NCI-H1694 (cell line): ENCODE measurements at regions not wholly inside any gene's neighbourhood (a gene's known extent, or its start where the extent isn't known, plus 50 kb on each side); places are given as distances from the start of the nearest gene placed in this dataset.

ENCODE experiments used
- DNase-seq: peaks from one replicate; lab custom pipeline; 2025; lab: John Stamatoyannopoulos, UW

GRCh38 chr13:111644750-111645149 is 324.3 kb downstream of the TEX29 start:
- DNase-seq, result no peak

GRCh38 chr13:111645198-111645597 is 324.8 kb downstream of the TEX29 start:
- DNase-seq, result no peak

- DNase-seq, result no peak
These were observed 325.4 kb downstream of the TEX29 start for GRCh38 chr13:111645598-111646455.

- DNase-seq, result no peak
These were observed 326.0 kb downstream of the TEX29 start for GRCh38 chr13:111646456-111646855.

- DNase-seq, result no peak
These were observed 328.4 kb downstream of the TEX29 start for GRCh38 chr13:111648885-111649284.

- no peak for DNase-seq
These were observed 330.2 kb downstream of the TEX29 start for GRCh38 chr13:111650626-111651025.

- DNase-seq, result no peak
These were observed 332.2 kb downstream of the TEX29 start for GRCh38 chr13:111652676-111653075.

GRCh38 chr13:111654531-111654930 is 334.1 kb downstream of the TEX29 start:
- no peak for DNase-seq

- no peak for DNase-seq
These were observed 336.0 kb downstream of the TEX29 start for GRCh38 chr13:111656439-111656838.

GRCh38 chr13:111657013-111657412 is 336.6 kb downstream of the TEX29 start:
- DNase-seq, result no peak

GRCh38 chr13:111658145-111659100 is 338.0 kb downstream of the TEX29 start:
- no peak for DNase-seq

GRCh38 chr13:111659219-111659775 is 338.9 kb downstream of the TEX29 start:
- no peak for DNase-seq

GRCh38 chr13:111659842-111660241 is 339.4 kb downstream of the TEX29 start:
- DNase-seq, result no peak

GRCh38 chr13:111661052-111661451 is 340.6 kb downstream of the TEX29 start:
- DNase-seq, result no peak

GRCh38 chr13:111661776-111662175 is 341.3 kb downstream of the TEX29 start:
- no peak for DNase-seq

GRCh38 chr13:111662451-111662850 is 342.0 kb downstream of the TEX29 start:
- DNase-seq, result no peak

GRCh38 chr13:111662895-111663294 is 342.5 kb downstream of the TEX29 start:
- no peak for DNase-seq

GRCh38 chr13:111663505-111663904 is 343.1 kb downstream of the TEX29 start:
- no peak for DNase-seq

GRCh38 chr13:111663953-111664421 is 343.5 kb downstream of the TEX29 start:
- DNase-seq, result no peak

- DNase-seq, result no peak
These were observed 344.3 kb downstream of the TEX29 start for GRCh38 chr13:111664696-111665095.

GRCh38 chr13:111665691-111666095 is 345.3 kb downstream of the TEX29 start:
- DNase-seq, result no peak

- DNase-seq, result no peak
These were observed 345.8 kb downstream of the TEX29 start for GRCh38 chr13:111666164-111666776.
